HG03354 (cell line): ENCODE measurements at regions not wholly inside any gene's neighbourhood (a gene's known extent, or its start where the extent isn't known, plus 50 kb on each side); places are given as distances from the start of the nearest gene placed in this dataset.
A peak's percentile ranks its signal among the peaks of the same experiment; 100 is the strongest.

Experiments
- ATAC-seq: cut with Tn5 transposase; IDR thresholded peaks from one replicate; pipeline ENCODE4 v1.9.1; 2021; ENCODE audit warnings: mild to moderate bottlenecking; ENCODE audit not compliant: unreplicated experiment, poor library complexity, severe bottlenecking

DNA sequence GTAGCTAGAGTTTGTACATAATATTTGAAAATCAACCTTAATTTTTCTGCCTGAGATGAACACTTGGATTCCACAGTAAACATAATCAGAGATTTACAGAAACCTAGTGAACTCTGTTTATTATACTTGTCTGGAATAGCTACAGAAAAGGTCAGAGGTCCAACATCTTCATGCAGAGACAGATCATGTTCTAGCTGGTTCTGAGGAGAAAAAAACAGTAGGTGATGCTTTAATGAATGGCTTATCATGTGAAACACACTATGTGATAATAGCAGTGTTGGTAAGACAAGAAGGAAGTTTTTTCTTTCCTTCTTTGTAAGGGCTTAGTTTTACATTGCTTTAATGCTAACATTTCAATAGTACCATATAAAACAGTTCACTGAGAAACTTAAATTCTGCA lies 846.4 kb upstream of the ZEB2 start:
- no peak for ATAC-seq

DNA sequence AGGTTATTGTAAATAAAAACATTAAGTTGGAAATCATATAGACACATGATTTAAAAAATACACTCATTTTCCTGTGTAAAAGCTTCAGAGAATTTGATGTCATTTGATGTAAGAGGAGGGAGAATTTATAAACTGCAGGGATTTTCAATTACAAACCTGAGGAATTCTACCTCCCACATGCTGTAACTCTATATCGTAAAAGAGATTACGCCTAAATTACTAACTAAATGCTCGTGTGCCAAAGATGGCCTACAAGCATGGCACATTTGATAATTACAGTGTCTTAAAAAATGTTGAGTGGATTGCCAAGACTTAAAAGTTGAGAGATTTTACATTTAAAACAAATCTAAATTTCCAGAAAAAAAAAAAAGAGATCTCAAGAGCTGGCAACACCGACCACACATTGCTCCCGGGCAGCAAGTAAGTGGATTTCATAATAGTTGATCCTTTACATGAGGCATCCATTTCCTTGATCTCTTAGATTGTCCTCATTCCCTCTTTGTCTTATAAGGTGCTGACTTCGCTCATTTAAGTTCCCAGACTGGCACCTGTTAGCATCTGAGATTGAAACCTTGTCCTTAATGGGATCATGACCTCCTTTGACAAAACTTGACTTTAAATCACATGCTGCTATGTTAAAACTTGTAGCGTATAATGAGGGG lies 840.3 kb upstream of the ZEB2 start:
- ATAC-seq = no peak

DNA sequence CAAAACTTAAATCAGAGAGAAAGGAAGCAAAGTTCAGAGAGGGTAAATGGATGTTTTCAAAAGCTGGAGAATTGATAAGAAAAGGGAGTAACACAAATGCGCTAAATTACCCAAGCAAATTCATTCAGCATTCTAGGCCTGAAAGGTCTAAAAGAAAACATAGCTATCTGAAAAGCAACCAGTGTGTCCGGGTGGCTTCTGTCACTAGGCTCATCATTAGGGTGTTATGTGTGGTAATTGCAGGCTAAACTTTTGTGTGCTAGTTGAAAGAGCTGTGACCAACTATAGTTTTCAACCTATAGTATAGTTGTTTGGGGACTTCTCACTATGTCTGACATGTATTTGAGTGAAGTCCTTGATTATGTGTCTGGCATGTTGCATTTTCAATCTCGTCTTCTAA lies 839.6 kb upstream of the ZEB2 start:
- ATAC-seq = no peak

DNA sequence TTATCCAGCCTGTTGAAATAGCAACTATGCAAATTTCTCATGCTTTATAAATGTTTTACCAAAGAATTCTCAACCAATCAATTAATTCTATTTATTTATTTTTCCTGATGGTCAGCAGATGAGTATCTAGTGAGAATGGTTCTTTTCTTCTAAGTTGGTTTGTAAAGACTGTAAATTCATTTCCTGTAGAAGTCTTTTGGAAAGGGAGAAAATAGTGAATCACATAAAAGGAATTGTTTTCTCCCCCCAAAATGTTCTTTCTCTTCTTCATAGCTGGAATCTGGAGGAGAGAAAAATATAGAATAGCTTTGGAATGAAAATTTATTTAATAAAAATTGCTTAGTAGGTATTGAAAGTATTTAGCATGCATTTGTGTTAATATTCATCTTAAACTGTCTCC lies 836.1 kb upstream of the ZEB2 start:
- no peak for ATAC-seq

DNA sequence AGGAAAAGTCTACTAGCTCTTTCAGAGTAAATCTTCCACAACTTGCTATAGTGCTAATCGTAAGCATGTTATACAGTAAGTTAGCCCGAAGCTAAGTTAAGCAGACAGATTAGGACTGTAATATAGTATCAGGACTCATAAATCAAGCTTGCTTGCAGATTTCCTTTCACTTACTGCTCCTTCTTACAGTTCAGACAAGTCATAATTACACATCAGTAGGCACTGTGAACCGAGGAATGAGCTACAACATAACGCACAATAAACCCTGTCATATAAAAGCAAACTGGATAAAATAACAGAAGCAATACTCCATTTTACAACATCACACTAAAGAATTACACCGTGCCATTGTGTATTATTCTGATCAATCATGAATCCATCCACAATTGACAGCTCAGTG lies 832.6 kb upstream of the ZEB2 start:
- no peak for ATAC-seq

DNA sequence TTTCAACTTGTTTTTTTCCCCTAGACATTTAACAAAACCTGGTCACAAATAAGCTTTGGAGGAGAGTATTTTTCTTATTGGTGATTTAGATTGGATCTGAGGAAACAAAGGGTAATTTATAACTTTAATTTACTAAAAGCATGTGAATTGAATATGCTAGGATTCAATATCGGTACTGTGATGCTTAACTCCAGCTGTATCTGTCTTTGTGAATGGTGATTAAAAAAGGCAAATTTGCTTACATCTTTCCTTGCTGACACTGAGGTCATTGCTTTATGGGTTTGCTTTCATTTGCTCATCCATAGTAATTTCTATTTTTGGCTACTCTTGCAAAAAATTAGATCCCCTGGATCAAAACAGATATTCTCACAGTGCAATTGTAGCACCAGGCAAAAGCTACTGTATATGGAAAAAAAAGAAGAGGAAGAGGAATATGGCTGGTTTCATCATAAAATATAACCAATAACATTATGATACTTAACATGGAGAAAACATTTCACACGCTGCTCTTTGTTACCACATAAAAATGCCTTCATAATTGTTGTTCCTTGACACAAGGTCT lies 832.0 kb upstream of the ZEB2 start:
- ATAC-seq = no peak

DNA sequence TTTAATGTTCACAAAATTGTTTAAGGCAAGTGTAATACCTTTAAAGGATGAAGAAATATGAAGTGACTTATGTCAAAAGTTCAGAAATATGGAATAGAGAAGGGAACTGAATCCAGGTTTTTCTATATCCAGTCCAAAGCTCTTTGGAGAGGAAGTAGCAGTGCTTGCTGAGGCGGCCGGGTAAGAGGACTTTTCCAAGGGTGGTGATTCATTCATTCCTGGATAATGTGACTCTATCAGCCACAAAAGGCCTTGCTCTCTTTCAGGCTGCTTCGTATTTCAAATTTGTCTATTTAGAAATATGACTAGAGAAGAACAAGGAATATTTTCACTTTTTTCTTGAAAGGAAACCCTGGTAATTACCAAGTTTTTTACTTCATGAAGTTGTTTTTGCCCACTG lies 830.1 kb upstream of the ZEB2 start:
- ATAC-seq = no peak

DNA sequence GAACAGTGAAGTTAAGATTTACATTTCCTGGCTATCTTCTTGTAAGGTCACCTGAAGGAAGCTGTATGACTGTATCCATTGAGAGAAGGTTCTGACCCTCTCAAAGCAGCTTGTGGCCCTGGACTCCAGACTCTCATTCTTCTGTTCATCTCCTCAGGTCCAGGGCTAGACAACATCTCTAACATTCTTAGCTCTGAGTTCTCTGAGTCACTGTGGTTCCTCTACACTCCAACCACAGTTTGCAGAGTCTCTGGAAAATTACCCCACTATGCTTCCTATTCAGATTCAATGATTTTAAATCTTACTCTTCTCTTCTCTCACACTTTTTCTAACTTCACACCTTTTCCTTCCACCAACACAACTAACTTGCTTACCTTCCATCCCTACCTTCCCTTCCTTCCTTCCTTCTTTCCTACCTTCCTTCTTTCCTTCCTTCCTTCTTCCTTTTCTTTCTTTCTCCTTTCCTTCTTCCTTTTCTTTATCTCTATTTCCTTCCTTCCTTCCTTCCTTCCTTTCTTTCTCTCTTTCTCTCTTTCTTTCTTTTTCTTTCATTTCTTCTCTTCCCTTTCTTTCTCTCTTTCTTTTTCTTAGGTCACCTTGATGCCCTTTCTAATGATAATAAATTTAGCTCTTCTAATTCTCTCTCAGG lies 824.3 kb upstream of the ZEB2 start:
- no peak for ATAC-seq

DNA sequence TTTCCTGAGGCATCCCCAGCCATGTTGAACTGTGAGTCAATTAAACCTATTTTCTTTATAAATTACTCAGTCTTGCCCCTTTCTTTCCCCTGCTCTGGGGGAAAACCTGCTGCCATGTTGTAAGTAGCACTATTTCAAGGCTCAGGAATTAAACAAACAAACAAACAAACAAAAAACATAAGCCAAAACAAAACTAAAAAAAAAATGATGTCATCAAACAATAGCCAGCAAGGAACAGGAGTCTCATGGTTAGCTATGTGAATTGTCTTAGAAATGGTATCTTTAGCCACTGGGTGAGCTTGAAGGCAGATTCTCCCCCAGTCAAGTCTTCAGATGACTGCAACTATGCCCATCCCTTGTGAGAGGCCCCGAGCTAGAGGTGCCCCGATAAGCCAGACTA lies 823.4 kb upstream of the ZEB2 start:
- ATAC-seq = no peak

DNA sequence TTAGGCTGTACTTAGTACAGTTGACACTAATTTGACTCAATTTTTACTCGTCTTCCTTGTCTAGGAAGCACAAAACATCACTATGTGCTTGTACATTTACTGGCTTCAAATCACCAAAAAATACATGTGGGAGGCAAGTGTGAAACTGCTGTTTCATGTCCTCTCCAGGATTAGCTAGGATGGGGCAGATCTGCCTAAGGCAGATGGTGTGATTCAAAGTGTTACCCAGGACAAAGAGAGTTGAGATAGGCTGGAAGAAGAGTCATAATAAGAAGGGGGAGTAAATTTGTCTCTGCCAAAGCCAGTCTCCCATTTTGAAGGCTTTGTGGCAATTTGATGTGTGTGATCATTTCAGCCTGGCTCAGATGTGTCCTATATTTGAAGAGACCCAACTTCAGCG lies 821.6 kb upstream of the ZEB2 start:
- no peak for ATAC-seq

DNA sequence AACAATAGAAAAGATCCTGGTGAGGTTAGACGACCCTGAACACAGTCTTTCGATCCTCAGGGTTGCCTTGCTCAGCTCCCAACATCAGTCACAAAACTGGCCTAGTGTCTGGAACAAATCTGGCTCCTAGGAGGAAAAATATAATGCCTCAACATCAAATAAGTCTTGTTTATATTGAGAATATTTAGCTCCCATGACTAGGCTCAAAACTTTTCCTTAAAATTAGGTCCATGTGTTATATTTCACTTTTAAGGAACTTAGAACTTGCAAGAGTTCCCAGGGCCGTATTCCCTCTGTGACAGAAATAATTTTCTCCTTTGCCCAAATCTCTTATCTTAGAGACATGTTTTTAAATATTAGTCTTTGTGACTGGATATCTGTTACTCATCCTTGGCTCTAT lies 819.7 kb upstream of the ZEB2 start:
- ATAC-seq = no peak

DNA sequence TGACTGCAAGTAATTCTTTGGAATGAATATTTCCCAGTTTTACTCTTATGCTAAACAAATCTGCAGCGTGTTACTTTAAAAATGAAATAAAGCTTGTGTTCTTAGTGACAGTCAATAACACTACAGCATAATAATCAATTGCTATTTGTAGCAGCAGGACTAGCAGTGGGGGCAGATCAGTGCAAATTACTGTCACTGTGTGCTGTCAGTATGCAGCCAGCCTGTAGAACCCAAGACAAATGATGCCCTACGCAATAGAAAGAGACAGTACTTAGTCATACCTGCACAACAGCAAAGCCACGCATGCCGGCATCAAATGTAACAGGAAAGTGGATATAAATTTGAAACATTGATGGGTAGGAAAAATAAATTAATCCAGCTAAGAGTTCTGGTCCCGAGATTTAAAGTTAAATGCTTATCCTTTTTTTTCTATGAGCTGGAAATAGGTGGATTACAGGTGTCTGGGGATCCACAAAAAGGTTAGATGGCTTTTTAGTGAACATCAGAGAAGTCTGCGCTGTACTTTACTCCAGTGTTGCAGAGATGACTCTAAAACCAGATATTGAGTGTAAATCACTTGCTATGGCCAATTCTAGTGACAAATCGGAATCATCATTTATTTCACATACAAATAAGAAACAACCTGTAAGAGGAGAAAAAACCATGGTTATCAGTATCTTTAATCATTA lies 812.4 kb upstream of the ZEB2 start:
- no peak for ATAC-seq

DNA sequence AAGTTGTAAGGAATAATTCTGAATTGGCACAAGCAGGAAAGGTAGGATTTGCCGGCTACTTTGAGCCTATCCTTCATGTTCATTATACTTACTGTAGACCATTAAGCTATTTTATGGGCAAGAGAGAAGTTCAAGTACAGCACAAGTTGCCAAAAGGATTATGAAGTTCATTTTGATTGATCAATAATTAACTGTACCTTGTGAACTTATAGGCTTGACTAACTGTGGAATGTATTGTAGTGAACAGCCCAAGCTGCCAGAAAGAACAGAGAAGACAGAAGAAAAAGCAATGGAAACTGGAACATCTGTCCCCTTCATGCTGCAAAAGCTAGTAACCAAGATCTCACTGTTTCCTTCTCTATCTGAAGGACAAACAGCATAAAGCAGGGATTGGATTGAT lies 810.1 kb upstream of the ZEB2 start:
- ATAC-seq = no peak

DNA sequence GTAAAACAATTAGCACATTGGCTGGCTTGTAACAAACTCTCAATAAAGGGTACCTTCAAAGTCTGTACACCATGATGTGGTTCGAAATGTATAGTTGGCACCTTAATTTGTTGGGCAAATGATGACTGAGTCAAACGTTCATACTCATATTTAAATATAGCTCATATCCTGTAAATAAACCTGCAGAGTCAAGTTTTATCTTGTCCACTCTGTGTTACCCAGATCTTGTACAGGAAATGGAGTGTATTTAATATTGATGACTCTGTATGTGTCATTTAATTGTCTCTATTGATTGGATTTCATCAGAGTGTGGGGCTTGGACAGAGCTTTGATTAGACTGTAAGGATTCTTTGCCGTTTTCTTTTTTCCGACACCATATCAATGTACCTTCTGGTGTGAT lies 805.6 kb upstream of the ZEB2 start:
- ATAC-seq = no peak

DNA sequence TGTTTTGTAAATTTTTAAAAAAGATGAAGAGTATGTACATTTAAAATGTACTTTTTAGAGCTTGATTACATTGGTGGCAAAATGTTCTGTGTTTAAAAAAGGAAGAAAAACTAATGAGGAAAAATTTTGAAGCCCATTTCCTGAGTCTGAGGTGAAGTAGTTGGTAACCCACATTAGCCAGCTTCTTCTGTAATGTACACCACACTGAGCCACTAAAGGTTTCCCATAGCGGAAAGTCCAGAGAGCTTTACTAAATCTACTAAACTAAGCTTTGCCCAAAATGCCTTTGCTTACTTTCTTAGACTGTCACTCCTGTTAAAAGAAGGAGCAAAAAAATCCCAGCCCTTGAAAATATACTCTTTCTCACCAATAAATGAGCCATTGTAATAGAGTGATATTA lies 804.8 kb upstream of the ZEB2 start:
- no peak for ATAC-seq

DNA sequence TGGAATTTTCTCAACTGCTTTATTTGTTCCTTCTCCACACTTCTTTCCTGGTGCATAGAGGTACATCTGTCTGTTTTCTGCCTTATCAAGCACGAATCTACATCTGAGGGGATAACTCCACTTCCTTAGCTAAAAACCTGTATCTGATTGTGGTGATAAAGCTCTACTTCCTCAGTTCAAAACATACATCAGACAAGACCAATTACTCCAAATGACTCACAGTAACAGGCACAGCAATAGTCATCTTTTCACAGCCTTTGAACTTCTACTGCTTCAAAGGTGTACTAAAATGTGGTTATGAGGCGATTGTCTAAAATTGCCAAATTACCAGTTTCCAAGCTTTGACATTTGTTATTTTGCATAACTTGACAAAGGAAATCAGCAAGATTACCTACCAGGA lies 803.6 kb upstream of the ZEB2 start:
- ATAC-seq = no peak

DNA sequence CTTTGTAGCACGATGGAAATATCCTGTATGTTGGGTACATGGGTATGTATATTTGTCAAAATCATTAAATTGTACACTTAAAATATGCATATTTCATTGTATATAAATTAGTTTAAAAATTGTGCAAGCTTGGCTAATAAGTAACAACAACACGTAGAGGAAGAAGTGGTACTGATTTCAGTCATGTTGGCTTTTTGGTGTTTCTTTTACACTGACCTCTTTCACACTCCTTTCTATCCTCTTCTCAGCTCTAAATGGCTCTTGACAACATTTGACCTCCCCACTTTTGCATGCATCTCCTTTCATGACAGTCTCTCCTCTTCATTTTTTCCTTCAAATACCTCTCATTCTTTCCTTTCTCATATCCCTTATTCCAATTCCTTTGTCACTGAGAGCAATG lies 801.4 kb upstream of the ZEB2 start:
- ATAC-seq = peak; percentile 81

DNA sequence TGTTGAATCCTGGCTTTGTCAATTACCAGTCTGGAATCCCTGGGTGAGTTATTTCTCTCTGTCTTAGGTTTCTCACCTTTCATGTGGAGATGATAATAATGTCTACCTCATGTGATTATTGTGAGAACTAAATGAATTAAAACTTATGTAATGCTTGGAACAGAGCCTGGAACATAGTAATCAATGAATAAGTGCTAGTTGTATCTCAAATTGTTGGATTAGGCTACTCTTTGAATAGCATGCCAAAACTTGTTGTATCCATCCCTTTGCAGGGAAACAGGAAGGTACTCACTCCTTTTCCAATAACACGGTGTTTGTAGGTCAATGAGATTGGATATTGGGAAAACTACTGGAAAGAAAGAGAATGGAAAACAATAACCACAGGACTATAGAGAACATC lies 796.6 kb upstream of the ZEB2 start:
- no peak for ATAC-seq

DNA sequence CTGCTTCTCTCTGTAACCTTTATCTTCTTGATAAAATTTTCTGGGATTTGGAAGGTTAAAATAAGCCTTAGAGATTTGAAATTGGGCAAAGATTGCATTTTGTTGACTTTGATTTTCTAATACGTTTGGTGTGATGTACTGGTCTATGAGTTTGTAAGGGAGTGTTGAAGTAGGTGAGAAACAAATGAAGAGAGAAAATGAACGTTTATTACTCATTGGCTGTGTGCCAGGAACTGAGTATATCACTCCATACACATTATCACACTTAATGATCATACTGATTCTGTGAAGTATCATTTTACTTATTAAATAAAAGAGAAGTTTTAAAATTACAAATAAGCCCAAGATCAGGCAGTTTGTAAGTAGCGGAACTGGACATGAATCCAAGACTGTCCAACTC lies 795.1 kb upstream of the ZEB2 start:
- ATAC-seq = no peak

DNA sequence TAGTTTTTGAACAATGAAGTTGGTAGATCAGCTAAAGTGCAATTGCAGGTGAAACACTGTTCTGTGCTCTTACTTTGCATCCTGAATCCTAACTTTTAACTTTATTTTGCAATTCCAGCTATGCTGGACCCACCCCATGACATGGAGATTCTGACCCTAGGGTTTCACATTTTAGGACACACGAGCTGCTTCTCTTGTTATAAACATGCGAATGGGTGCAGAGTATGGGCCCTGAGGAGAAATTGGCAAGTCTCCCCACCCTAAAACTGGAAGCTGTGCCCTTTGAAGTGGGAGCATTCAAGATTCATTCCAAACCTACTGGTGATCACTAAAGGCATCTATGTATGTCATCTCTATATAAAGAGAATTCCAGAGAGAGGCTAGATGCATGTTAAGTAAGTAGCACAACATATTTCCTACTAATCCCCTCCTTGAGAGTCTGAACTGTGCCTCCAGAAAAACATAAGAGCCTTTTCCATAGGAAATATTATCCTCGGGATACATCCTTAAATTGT lies 794.3 kb upstream of the ZEB2 start:
- ATAC-seq = no peak

DNA sequence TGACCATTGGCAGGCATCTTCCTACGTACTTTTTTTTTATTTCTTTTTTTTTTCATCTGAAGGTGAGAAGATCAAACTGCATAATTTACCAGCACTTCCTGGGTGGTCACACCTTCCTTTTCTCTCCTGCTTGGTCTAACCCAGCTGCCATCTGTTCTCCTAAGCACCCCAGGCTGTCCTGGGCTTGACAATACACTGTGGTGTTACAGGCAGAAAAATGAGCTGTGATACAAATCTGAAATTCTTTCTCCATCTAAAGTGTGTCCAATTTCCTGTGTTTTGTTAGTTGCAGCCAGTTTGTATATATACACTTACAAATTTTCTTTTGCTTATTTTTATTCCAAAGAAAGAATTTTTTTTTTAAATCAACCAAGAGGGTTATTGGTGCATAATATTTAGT lies 786.0 kb upstream of the ZEB2 start:
- ATAC-seq = no peak
